ENCODE measurements at regions not wholly inside any gene's neighbourhood (a gene's known extent, or its start where the extent isn't known, plus 50 kb on each side); places are given as distances from the start of the nearest gene placed in this dataset.

- no peak for DNase-seq
- Histone ChIP-seq H3K4me3 (no peak overlapping the region), H3K9me3 (no peaks in the 10 kb centered on the region), H3K4me1 (no peaks in the 10 kb centered on the region), H3K36me3 (no peaks in the 10 kb centered on the region), H3K27ac (no peak overlapping the region), H3K27me3 (no peaks in the 10 kb centered on the region)
- intact Hi-C loops (cut with DNase I; ENCODE audit: low total_unique reads) = no loop called here
- TF ChIP-seq POLR2A (IDR thresholded peaks at IDR 0.05) (no peak), CTCF (IDR thresholded peaks at IDR 0.05) (no peak)
Observed at GRCh38 chr7:22658031-22658430, 69.0 kb upstream of the IL6 start.

- no peak for DNase-seq
- Histone ChIP-seq H3K27me3 (no peaks in the 10 kb centered on the region), H3K9me3 (no peaks in the 10 kb centered on the region), H3K4me3 (no peak overlapping the region), H3K36me3 (no peaks in the 10 kb centered on the region), H3K4me1 (no peaks in the 10 kb centered on the region), H3K27ac (no peak overlapping the region)
- TF ChIP-seq CTCF (IDR thresholded peaks at IDR 0.05) (no peak), POLR2A (IDR thresholded peaks at IDR 0.05) (no peak)
- intact Hi-C loops (cut with DNase I; ENCODE audit: low total_unique reads) = no loop called here
Observed at GRCh38 chr7:22657479-22657878, 69.5 kb upstream of the IL6 start.

GRCh38 chr7:22655781-22656180, 71.2 kb upstream of the IL6 start:
- no peak overlapping the region for H3K4me3 ChIP-seq
- H3K36me3 ChIP-seq = no peaks in the 10 kb centered on the region
- intact Hi-C loops (cut with DNase I; ENCODE audit: low total_unique reads) = no loop called here
- no peak for TF ChIP-seq POLR2A (IDR thresholded peaks at IDR 0.05)
- no peak for TF ChIP-seq CTCF (IDR thresholded peaks at IDR 0.05)
- no peaks in the 10 kb centered on the region for H3K4me1 ChIP-seq
- no peak for DNase-seq
- H3K9me3 ChIP-seq = no peaks in the 10 kb centered on the region
- H3K27me3 ChIP-seq = no peaks in the 10 kb centered on the region
- no peak overlapping the region for H3K27ac ChIP-seq

- Histone ChIP-seq H3K36me3 (no peaks in the 10 kb centered on the region), H3K27ac (no peak overlapping the region), H3K4me1 (no peaks in the 10 kb centered on the region), H3K4me3 (no peak overlapping the region), H3K27me3 (no peaks in the 10 kb centered on the region), H3K9me3 (no peaks in the 10 kb centered on the region)
- intact Hi-C loops (cut with DNase I; ENCODE audit: low total_unique reads) = no loop called here
- DNase-seq = no peak
- TF ChIP-seq POLR2A (IDR thresholded peaks at IDR 0.05) (no peak), CTCF (IDR thresholded peaks at IDR 0.05) (no peak)
Observed at GRCh38 chr7:22654831-22655230, 72.2 kb upstream of the IL6 start.

GRCh38 chr7:22653951-22654350, 73.0 kb upstream of the IL6 start:
- no peak overlapping the region for H3K27ac ChIP-seq
- H3K27me3 ChIP-seq = no peaks in the 10 kb centered on the region
- DNase-seq = no peak

More at GRCh38 chr7:22653951-22654350, 73.0 kb upstream of the IL6 start:
- TF ChIP-seq CTCF (IDR thresholded peaks at IDR 0.05) (no peak), POLR2A (IDR thresholded peaks at IDR 0.05) (no peak)
- Histone ChIP-seq H3K4me3 (no peak overlapping the region), H3K4me1 (no peaks in the 10 kb centered on the region), H3K36me3 (no peaks in the 10 kb centered on the region), H3K9me3 (no peaks in the 10 kb centered on the region)
- intact Hi-C loops (cut with DNase I; ENCODE audit: low total_unique reads) = no loop called here
